ENCODE measurements at regions not wholly inside any gene's neighbourhood (a gene's known extent, or its start where the extent isn't known, plus 50 kb on each side); places are given as distances from the start of the nearest gene placed in this dataset.
"Not testable (repeated sequence)": the region's sequence is repeated elsewhere in the genome, so short reads cannot be mapped to it uniquely, and the experiment has no call there.

GRCh38 chr3:19825193-19825592 lies 108.8 kb downstream of the EFHB start:
- TF ChIP-seq, protein P1, sequence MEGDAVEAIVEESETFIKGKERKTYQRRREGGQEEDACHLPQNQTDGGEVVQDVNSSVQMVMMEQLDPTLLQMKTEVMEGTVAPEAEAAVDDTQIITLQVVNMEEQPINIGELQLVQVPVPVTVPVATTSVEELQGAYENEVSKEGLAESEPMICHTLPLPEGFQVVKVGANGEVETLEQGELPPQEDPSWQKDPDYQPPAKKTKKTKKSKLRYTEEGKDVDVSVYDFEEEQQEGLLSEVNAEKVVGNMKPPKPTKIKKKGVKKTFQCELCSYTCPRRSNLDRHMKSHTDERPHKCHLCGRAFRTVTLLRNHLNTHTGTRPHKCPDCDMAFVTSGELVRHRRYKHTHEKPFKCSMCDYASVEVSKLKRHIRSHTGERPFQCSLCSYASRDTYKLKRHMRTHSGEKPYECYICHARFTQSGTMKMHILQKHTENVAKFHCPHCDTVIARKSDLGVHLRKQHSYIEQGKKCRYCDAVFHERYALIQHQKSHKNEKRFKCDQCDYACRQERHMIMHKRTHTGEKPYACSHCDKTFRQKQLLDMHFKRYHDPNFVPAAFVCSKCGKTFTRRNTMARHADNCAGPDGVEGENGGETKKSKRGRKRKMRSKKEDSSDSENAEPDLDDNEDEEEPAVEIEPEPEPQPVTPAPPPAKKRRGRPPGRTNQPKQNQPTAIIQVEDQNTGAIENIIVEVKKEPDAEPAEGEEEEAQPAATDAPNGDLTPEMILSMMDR (IDR thresholded peaks at IDR 0.05), result no peak
- ATAC-seq (ENCODE audit: low FRiP score) (no peak), DNase-seq (ENCODE audit: low spot score) (no peak)

DNA sequence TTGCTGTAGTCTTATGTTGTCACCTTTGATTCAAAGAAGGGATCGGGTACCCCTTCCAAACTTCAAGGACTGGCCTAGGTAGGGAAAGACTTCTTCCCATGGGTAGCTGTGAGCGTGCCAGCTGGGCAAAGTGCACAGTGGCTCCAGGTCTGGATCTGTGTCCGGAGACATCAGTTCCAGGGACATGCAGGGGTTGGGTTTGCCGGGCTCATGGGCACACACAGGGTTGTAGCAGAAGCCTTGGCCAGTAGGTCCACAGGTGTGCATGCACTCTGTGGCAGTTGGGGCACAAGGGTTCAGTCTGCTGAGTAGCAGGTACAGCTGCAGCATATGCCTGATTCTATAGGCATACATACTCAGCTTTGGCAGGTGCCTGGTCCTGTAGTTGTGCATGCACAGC lies 111.2 kb downstream of the EFHB start:
- DNase-seq (ENCODE audit: low spot score), result no peak
- ATAC-seq (ENCODE audit: low FRiP score), result no peak
- TF ChIP-seq, protein P1 (IDR thresholded peaks at IDR 0.05), result no peak

- ATAC-seq (ENCODE audit: low FRiP score) (no peak), DNase-seq (ENCODE audit: low spot score) (no peak)
- TF ChIP-seq, protein P1 (IDR thresholded peaks at IDR 0.05), result no peak
Measured at GRCh38 chr3:19816631-19817030, 117.4 kb downstream of the EFHB start.

- DNase-seq (ENCODE audit: low spot score) (no peak), ATAC-seq (ENCODE audit: low FRiP score) (no peak)
- TF ChIP-seq, protein P1 (IDR thresholded peaks at IDR 0.05), result no peak
Measured at GRCh38 chr3:19815805-19816204, 118.2 kb downstream of the EFHB start.

DNA sequence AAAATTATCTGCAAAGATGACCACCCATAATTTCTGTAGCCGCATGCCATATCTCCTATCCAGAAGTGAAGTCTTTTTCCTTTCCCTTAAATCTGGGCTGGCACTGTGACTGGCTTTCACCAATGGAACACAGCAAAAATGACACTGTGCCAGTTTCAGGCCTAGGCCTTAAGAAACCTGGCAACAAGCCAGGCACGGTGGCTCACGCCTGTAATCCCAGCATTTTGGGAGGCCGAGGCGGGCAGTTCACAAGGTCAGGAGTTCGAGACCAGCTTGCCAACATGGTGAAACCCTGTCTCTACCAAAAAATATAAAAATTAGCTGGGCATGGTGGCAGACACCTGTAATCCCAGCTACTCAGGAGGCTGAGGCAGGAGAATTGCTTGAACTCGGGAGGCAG lies 120.3 kb downstream of the EFHB start:
- DNase-seq (ENCODE audit: low spot score); ATAC-seq (ENCODE audit: low FRiP score): not testable (repeated sequence)

DNA sequence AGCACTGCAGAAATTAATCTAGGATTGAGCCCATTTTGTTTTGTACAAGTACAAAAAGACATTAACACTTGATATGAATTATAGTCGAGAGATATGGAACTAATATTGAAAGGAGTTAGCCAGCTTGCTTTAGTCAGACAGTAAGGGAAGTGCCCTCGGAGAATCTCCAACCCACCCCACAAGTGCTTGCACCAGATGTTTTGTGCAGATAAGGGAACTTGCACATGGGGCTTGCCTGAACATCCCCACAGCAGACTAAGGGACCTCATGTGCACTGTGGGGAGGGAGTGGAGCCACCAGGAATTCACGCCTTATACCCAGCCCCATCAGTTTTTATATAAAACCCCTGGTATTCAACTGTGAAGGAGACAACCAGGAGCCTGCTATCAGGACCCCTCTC lies 122.3 kb downstream of the EFHB start:
- TF ChIP-seq, protein P1 (IDR thresholded peaks at IDR 0.05), result no peak
- DNase-seq (ENCODE audit: low spot score) (no peak), ATAC-seq (ENCODE audit: low FRiP score) (no peak)

- TF ChIP-seq, protein P1 (IDR thresholded peaks at IDR 0.05), result no peak
- no peak for DNase-seq (ENCODE audit: low spot score)
- no peak for ATAC-seq (ENCODE audit: low FRiP score)
Measured at GRCh38 chr3:19808834-19809233, 125.2 kb downstream of the EFHB start.

DNA sequence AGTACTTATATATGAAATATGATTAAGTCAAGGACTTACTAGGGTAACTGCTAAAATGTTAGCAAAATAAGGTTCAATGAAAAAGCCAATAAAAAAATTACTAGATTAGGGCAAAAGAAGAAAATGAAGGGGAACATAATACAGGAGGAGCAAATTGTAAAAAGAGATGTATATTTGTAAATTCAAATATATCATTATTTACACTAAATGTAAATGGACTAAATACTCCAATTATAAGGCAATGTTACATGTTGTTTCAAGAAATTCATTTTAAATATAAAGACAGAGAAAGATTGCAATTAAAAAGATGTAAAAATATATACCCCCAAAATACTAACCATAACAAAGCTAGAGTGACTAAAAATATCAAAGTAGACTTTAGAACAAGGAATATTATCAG lies 134.1 kb downstream of the EFHB start:
- TF ChIP-seq, protein P1 (IDR thresholded peaks at IDR 0.05), result no peak
- no peak for DNase-seq (ENCODE audit: low spot score)
- ATAC-seq (ENCODE audit: low FRiP score), result no peak

All from omental fat pad (tissue), 3 donors.